ENCODE measurements at regions not wholly inside any gene's neighbourhood (a gene's known extent, or its start where the extent isn't known, plus 50 kb on each side); places are given as distances from the start of the nearest gene placed in this dataset.

GRCh38 chr4:30917946-30918345, 197.8 kb downstream of the PCDH7 start:
- TF ChIP-seq, protein P1, sequence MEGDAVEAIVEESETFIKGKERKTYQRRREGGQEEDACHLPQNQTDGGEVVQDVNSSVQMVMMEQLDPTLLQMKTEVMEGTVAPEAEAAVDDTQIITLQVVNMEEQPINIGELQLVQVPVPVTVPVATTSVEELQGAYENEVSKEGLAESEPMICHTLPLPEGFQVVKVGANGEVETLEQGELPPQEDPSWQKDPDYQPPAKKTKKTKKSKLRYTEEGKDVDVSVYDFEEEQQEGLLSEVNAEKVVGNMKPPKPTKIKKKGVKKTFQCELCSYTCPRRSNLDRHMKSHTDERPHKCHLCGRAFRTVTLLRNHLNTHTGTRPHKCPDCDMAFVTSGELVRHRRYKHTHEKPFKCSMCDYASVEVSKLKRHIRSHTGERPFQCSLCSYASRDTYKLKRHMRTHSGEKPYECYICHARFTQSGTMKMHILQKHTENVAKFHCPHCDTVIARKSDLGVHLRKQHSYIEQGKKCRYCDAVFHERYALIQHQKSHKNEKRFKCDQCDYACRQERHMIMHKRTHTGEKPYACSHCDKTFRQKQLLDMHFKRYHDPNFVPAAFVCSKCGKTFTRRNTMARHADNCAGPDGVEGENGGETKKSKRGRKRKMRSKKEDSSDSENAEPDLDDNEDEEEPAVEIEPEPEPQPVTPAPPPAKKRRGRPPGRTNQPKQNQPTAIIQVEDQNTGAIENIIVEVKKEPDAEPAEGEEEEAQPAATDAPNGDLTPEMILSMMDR (IDR thresholded peaks at IDR 0.05) = no peak
- TF ChIP-seq ZFX (IDR thresholded peaks at IDR 0.05; ENCODE audit: borderline replicate concordance) = no peak

All from 22Rv1 (cell line).